Left ventricle myocardium superior (tissue), 1 donor: ENCODE measurements at regions not wholly inside any gene's neighbourhood (a gene's known extent, or its start where the extent isn't known, plus 50 kb on each side); places are given as distances from the start of the nearest gene placed in this dataset.
"Not testable (repeated sequence)": the region's sequence is repeated elsewhere in the genome, so short reads cannot be mapped to it uniquely, and the experiment has no call there.

Experiments
- ATAC-seq: fragments of 200-7000 bp; cut with Tn5 transposase; one replicate; pipeline ENCODE4 v1.9.1; 2020; ENCODE audit warnings: mild to moderate bottlenecking, moderate library complexity
- DNase-seq: peaks from one replicate; pipeline ENCODE4 v3.0.0-alpha.2; 2020
- intact Hi-C: fragments of 100-400 bp; cut with micrococcal nuclease; formaldehyde crosslinking; loops from one replicate; pipeline ENCODE4 v1.11.0; 2022
- donor health status: DM: no; HTN: yes; CAD: no; lungs with severe emphysema.

DNA sequence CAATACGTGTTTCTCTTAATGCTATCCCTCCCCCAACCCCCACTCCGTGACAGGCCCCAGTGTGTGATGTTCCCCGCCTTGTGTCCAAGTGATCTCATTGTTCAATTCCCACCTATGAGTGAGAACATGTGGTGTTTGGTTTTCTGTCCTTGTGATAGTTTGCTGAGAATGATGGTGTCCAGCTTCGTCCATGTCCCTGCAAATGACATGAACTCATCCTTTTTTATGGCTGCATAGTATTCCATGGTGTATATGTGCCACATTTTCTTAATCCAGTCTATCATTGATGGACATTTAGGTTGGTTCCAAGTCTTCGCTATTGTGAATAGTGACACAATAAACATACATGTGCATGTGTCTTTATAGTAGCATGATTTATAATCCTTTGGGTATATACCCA lies 52.5 kb downstream of the KIAA0408 start:
- intact Hi-C loops, DNase-seq, ATAC-seq: not testable (repeated sequence)

DNA sequence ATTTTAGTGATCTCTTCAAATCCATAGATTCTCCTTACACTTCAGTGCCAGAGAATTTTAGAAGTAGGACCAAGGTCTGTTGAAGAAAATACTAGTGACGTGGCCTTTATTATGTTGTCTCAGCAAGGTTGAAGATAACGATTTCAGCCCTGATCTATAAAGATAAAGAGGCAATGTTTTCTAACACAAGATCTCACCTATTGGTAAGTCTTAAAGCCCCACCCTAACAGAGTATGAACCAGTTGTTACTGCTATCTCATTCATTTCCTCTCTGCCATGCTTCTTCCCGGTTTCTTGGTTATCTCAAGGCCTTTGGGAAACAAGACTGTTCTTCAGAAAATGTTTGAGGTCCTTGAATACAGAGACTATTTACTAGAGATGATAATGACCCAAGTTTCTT lies 53.1 kb downstream of the KIAA0408 start:
- DNase-seq (no peak), ATAC-seq (no peak)
- intact Hi-C loops: no loop called here

DNA sequence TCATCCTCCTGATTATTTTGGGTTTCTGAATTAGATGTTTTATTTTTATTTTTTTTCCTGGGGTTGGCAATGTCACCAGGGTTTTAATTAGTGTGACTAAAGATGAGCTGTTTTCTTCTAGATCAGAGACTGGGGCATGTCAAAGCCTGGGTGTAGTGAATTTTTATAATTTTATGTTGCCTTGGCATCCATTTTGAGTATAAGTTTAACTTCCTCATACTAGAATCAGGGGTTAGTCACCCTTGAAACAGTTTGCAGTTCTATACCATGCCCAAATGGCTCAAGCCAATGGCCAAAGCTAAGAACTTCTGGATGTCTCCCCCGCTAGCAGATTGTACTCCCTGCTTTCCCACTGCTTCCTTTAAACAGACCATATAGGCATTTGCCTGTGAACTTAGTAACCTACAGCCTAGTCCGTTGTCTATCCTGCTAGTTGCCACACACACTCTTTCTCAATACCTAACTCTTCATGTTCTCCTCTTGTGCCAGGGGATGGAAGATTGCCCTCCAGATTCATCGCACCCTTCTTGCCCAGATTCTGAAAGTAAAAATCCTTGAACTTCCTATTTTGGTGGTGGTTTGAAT lies 54.5 kb downstream of the KIAA0408 start:
- ATAC-seq (no peak), DNase-seq (no peak)
- intact Hi-C loops: no loop called here

DNA sequence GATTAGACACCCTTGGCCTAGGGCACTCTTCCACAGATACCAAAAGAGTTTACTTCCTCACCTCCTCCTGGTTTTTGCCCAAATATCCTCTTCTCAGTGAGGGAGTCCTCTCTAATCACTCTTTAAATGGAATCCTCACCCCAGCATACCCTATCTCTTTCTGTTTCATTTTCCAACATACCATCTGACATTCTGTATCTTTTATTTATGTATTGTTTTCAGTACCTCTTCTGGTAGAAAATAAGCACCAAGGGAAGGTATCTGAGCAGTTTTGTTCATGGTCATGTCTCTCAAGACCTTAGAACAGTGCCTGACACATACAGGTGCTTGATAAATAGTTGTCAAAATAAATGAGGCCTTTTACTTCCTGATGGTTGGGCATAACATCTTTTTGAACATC lies 55.1 kb downstream of the KIAA0408 start:
- DNase-seq: no peak
- no peak for ATAC-seq

DNA sequence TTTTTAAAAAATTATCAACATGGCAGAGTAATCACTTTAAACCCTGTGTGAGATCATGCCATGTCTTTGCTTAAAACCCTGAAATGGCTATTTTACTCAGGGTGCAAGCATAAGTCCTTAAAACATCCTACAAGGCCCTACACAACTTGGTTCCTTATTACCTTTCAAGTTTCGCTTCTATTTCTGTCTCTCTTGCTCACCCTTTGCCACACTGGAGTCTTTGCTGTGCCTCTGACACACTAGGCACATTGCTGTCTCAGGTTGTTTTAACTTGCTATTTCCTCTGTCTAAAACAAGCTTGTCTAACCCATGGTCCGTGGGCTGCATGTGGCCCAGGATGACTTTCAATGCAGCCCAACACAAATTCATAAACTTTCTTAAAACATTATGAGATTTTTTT lies 55.6 kb downstream of the KIAA0408 start:
- ATAC-seq (no peak), DNase-seq (no peak)
- intact Hi-C loops: no loop called here

More for the DNA sequence above, 55.1 kb downstream of the KIAA0408 start:
- intact Hi-C loops: no loop called here

DNA sequence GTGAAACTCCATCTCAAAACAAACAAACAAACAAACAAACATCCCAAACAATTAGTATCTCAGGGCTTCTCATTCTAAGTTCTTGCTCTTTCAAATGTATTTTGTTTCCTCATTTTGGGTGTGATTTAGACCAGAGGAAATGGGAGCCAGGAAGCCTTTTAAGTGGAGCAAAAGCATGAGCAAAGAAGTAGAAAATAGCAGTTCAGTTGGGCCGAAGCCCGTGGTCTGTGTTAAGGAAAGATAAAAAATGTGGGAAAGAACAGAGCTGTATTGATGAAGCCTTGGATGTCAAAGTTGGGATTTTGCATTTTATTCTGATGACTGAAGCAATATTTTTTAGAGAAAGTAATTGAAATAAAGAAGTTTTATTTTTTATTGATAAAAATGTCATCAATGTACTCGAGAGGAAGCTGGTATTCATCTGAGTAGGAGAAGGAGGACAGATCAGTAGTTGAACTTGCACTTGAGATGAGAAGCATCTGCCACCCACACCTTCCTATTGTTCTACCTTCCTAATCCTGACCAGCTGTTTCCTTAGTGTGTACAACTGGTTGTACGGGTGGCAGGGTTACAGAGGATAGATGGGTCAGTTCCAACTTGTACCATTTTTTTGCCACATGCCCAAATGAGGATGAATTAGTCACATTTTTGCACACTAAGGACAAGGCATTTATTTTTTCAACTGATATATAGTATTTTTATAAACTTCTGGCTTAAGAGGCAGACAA lies 56.1 kb downstream of the KIAA0408 start:
- intact Hi-C loops: no loop called here
- DNase-seq: no peak
- ATAC-seq: no peak

DNA sequence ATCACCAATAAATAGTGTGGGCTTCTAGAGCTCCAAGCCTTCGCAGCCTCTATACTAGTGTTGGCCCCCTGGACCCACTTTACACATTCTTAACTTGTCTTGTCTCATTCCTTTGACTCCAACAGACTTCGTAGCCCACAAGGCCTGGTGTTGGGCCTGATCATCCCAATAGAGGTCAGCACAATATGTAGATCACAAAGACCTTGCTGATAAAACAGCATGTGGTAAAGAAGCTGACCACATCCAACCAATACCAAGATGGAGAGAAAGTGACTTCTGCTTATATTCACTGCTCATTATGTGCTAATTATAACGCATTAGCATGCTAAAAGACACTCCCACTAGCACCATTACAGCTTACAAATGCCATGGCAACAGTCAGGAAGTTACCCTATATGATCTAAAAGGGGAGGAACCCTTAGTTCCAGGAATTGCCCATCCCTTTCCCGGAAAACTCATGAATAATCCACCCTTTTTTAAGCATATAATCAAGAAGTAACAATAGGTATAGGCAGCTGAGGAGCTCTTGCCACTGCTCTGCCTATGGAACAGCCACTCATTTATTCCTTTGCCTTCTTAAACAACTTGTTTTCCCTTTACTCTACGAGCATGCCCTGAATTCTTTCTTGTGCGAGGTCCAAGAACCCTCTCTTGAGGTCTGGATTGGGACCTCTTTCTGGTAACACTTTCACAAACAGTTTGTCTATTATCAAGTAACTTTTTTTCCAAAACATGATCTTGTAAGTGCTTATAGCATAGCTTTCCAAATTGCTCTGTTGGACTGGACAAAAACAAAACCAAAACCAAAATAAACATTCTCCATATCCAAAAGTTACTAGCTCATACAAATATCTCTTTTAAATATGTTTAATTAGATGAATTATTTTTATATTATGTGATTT lies 54.6 kb upstream of the ECHDC1 start:
- DNase-seq (no peak), ATAC-seq (peak; percentile 44)
- intact Hi-C loops: no loop called here

DNA sequence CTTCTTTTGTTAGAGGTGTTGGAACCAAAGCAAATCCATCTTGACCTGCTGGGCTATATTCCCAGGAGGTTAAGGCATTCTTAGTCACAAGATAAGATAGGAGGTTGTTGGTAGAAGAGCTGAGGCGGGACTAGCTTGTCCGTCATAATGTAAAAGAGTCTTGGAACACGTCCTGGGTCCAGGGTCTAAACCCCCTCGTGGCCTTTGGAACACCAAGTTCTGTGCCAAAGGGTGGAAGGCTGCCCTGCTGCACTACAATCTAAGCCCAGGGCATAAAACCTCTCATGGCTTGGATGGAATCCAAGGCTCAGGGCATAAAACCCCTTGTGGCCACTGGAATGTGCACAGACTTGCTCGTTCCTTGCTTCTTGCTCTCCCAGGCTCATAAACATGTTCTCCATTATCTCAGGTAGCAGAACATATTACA lies 53.8 kb upstream of the ECHDC1 start:
- DNase-seq, intact Hi-C loops: not testable (repeated sequence)

More for the DNA sequence above, 53.8 kb upstream of the ECHDC1 start:
- peak; percentile 24 for ATAC-seq
